Right atrium auricular region (tissue), 2 donors: ENCODE measurements at regions not wholly inside any gene's neighbourhood (a gene's known extent, or its start where the extent isn't known, plus 50 kb on each side); places are given as distances from the start of the nearest gene placed in this dataset.

ENCODE experiments used
- DNase-seq: peaks from one replicate; pipeline ENCODE4 v3.0.0-alpha.2; 2019; ENCODE audit warnings: low spot score
- H3K27ac ChIP-seq, 2 donors: fragments of 200-600 bp; sonication (generic); 1 replicate in 1 of 2; 2 replicates in 1 of 2; pipeline ENCODE4 v1.5.1; 2016 to 2019
- H3K27me3 ChIP-seq, 2 donors: fragments of 200-600 bp; sonication (generic); one replicate each; pipeline versions ENCODE4 v1.5.1 to v1.6.0; 2017 to 2019
- H3K36me3 ChIP-seq: fragments of 200-600 bp; sonication (generic); one replicate; pipeline ENCODE4 v1.5.1; 2016
- H3K4me1 ChIP-seq, 2 donors: fragments of 200-600 bp; sonication (generic); one replicate each; pipeline versions ENCODE4 v1.5.1 to v1.6.0; 2017 to 2019
- H3K4me3 ChIP-seq, 2 donors: fragments of 200-600 bp; sonication (generic); 1 replicate in 1 of 2; 2 replicates in 1 of 2; pipeline ENCODE4 v1.5.1; 2017 to 2019; ENCODE audit warnings: mild to moderate bottlenecking in 1 of 2, moderate library complexity in 1 of 2
- H3K9me3 ChIP-seq, 2 donors: fragments of 200-600 bp; sonication (generic); one replicate each; pipeline ENCODE4 v1.5.1; 2019
- CTCF ChIP-seq, 2 donors: fragments of 200-600 bp; sonication (generic); IDR thresholded peaks; one replicate each; pipeline ENCODE4 v1.5.1; 2019; ENCODE audit warnings: antibody characterized with exemption in 2 of 2

- no peaks in the 10 kb centered on the region for H3K27me3 ChIP-seq
- H3K27ac ChIP-seq: no peak overlapping the region
- no peaks in the 10 kb centered on the region for H3K36me3 ChIP-seq
- TF ChIP-seq CTCF (IDR thresholded peaks at IDR 0.05): no peak
- no peak overlapping the region for H3K4me3 ChIP-seq
- H3K9me3 ChIP-seq: peaks cover 0 to 9% of the 10 kb centered on the region in 2 donors
- H3K4me1 ChIP-seq: no peaks in the 10 kb centered on the region
- no peak for DNase-seq
These were observed 482.9 kb downstream of the NAF1 start for GRCh38 chr4:162683659-162684370.

- peaks cover 0 to 9% of the 10 kb centered on the region in 2 donors for H3K9me3 ChIP-seq
- no peak for TF ChIP-seq CTCF (IDR thresholded peaks at IDR 0.05)
- H3K36me3 ChIP-seq: no peaks in the 10 kb centered on the region
- no peak overlapping the region for H3K27ac ChIP-seq
- no peak overlapping the region for H3K4me3 ChIP-seq
- no peak for DNase-seq
- no peaks in the 10 kb centered on the region for H3K27me3 ChIP-seq
- H3K4me1 ChIP-seq: no peaks in the 10 kb centered on the region
These were observed 484.0 kb downstream of the NAF1 start for GRCh38 chr4:162682651-162683050.

GRCh38 chr4:162681212-162681611 lies 485.5 kb downstream of the NAF1 start:
- Histone ChIP-seq H3K4me1 (no peaks in the 10 kb centered on the region), H3K27me3 (no peaks in the 10 kb centered on the region), H3K36me3 (no peaks in the 10 kb centered on the region), H3K27ac (no peak overlapping the region), H3K4me3 (no peak overlapping the region), H3K9me3 (peaks cover 0 to 9% of the 10 kb centered on the region in 2 donors)
- TF ChIP-seq CTCF (IDR thresholded peaks at IDR 0.05): no peak
- DNase-seq: no peak

GRCh38 chr4:162675661-162676060 lies 491.0 kb downstream of the NAF1 start:
- no peak for DNase-seq
- Histone ChIP-seq H3K4me1 (no peaks in the 10 kb centered on the region), H3K27ac (no peak overlapping the region), H3K27me3 (no peaks in the 10 kb centered on the region), H3K36me3 (no peaks in the 10 kb centered on the region), H3K4me3 (no peak overlapping the region), H3K9me3 (peaks cover 0 to 9% of the 10 kb centered on the region in 2 donors)
- TF ChIP-seq CTCF (IDR thresholded peaks at IDR 0.05): no peak

- no peak overlapping the region for H3K27ac ChIP-seq
- no peak for TF ChIP-seq CTCF (IDR thresholded peaks at IDR 0.05)
- no peaks in the 10 kb centered on the region for H3K36me3 ChIP-seq
- no peak for DNase-seq
- H3K27me3 ChIP-seq: no peaks in the 10 kb centered on the region
- H3K4me3 ChIP-seq: no peak overlapping the region
- H3K4me1 ChIP-seq: no peaks in the 10 kb centered on the region
- H3K9me3 ChIP-seq: peaks cover 0 to 6% of the 10 kb centered on the region in 2 donors
These were observed 498.1 kb upstream of the FSTL5 start for GRCh38 chr4:162661913-162662312.

- no peaks in the 10 kb centered on the region for H3K36me3 ChIP-seq
- H3K9me3 ChIP-seq: no peaks in the 10 kb centered on the region
- H3K4me1 ChIP-seq: no peaks in the 10 kb centered on the region
- DNase-seq: no peak
- H3K27ac ChIP-seq: no peak overlapping the region
- no peaks in the 10 kb centered on the region for H3K27me3 ChIP-seq
- no peak overlapping the region for H3K4me3 ChIP-seq
- no peak for TF ChIP-seq CTCF (IDR thresholded peaks at IDR 0.05)
These were observed 495.9 kb upstream of the FSTL5 start for GRCh38 chr4:162659716-162660115.
